CD14-positive monocyte (primary cell): ENCODE measurements at regions not wholly inside any gene's neighbourhood (a gene's known extent, or its start where the extent isn't known, plus 50 kb on each side); places are given as distances from the start of the nearest gene placed in this dataset.

Experiments
- DNase-seq, 3 donors: peaks; one replicate each; pipeline ENCODE4 v3.0.0-alpha.2; 2011 to 2022
- H2AFZ ChIP-seq: 2 replicates; pipeline ENCODE4 v1.6.0; 2012; ENCODE audit warnings: mild to moderate bottlenecking, low read depth, low read length, inconsistent platforms; ENCODE audit not compliant: insufficient read depth, poor library complexity, severe bottlenecking
- H3K27ac ChIP-seq, 2 donors: 1 replicate in 1 of 2; 2 replicates in 1 of 2; pipeline ENCODE4 v1.5.1; 2012 to 2013; ENCODE audit warnings: low read length in 2 of 2, control low read depth in 1 of 2, inconsistent platforms in 1 of 2, low read depth in 1 of 2, mild to moderate bottlenecking in 1 of 2
- H3K27me3 ChIP-seq, 2 donors: one replicate each; pipeline versions ENCODE4 v1.6.0 to v1.6.1; 2011 to 2013; ENCODE audit warnings: low read length in 2 of 2; ENCODE audit not compliant: control insufficient read depth in 2 of 2, insufficient read depth in 2 of 2
- H3K36me3 ChIP-seq, 2 donors: replicated peaks in 1 of 2; 1 replicate in 1 of 2; 2 replicates in 1 of 2; pipeline versions ENCODE4 v1.5.1 to v1.6.1; 2012 to 2013; ENCODE audit warnings: low read length in 2 of 2, control low read depth in 1 of 2, inconsistent platforms in 1 of 2, mild to moderate bottlenecking in 1 of 2; ENCODE audit not compliant: insufficient read depth in 2 of 2, control insufficient read depth in 1 of 2
- H3K4me1 ChIP-seq, 2 donors: 1 replicate in 1 of 2; 2 replicates in 1 of 2; pipeline versions ENCODE4 v1.5.1 to v1.6.1; 2012 to 2013; ENCODE audit warnings: low read length in 2 of 2, control low read depth in 1 of 2, inconsistent platforms in 1 of 2, mild to moderate bottlenecking in 1 of 2, moderate library complexity in 1 of 2; ENCODE audit not compliant: insufficient read depth in 2 of 2, control insufficient read depth in 1 of 2
- H3K4me2 ChIP-seq: replicated peaks from 2 replicates; pipeline ENCODE3; 2012; ENCODE audit warnings: low read length, moderate library complexity, mild to moderate bottlenecking; ENCODE audit not compliant: poor library complexity, severe bottlenecking; ENCODE audit errors: extremely low read depth
- H3K4me3 ChIP-seq, 3 experiments: fragments of 200-600 bp in 1 of 3; sonication (generic) in 1 of 3; replicated peaks in 1 of 3; 1 replicate in 2 of 3; 2 replicates in 1 of 3; pipeline ENCODE4 v1.5.1; 2011 to 2013; ENCODE audit warnings: low read length in 3 of 3, mild to moderate bottlenecking in 3 of 3, control low read depth in 2 of 3, low read depth in 2 of 3, inconsistent platforms in 1 of 3, moderate library complexity in 1 of 3
- H3K79me2 ChIP-seq: 2 replicates; pipeline ENCODE4 v1.6.0; 2012; ENCODE audit warnings: mild to moderate bottlenecking, control low read depth, inconsistent platforms, low read length, moderate library complexity; ENCODE audit not compliant: insufficient read depth
- H3K9ac ChIP-seq: 2 replicates; pipeline ENCODE4 v1.6.0; 2017; ENCODE audit warnings: low read length, mild to moderate bottlenecking; ENCODE audit not compliant: insufficient read depth, poor library complexity, severe bottlenecking
- H3K9me3 ChIP-seq, 2 donors: replicated peaks in 1 of 2; 1 replicate in 1 of 2; 2 replicates in 1 of 2; pipeline versions ENCODE4 v1.5.1 to v1.6.1; 2012 to 2013; ENCODE audit warnings: low read length in 2 of 2, control low read depth in 1 of 2; ENCODE audit not compliant: control insufficient read depth in 1 of 2, insufficient read depth in 1 of 2
- H4K20me1 ChIP-seq: 2 replicates; pipeline ENCODE4 v1.6.0; 2012; ENCODE audit warnings: mild to moderate bottlenecking, low read length, control low read depth, moderate library complexity; ENCODE audit not compliant: insufficient read depth
- H3K27ac Mint-ChIP-seq, 7 donors: one replicate each; pipeline ENCODE4 v1.8.0; 2020; ENCODE audit warnings: mild to moderate bottlenecking in 7 of 7, mixed read lengths in 7 of 7, moderate library complexity in 6 of 7, inconsistent platforms in 2 of 7
- H3K27me3 Mint-ChIP-seq, 3 donors: one replicate each; pipeline ENCODE4 v1.8.0; 2021 to 2022; ENCODE audit warnings: low read depth in 3 of 3, mild to moderate bottlenecking in 3 of 3, mixed read lengths in 3 of 3, moderate library complexity in 3 of 3, inconsistent platforms in 1 of 3
- H3K36me3 Mint-ChIP-seq, 2 donors: one replicate each; pipeline ENCODE4 v1.8.0; 2020; ENCODE audit warnings: mixed read lengths in 2 of 2, inconsistent platforms in 1 of 2, mild to moderate bottlenecking in 1 of 2
- H3K4me1 Mint-ChIP-seq: one replicate; pipeline ENCODE4 v1.8.0; 2020; ENCODE audit warnings: mild to moderate bottlenecking, mixed read lengths
- H3K4me3 Mint-ChIP-seq, 2 donors: one replicate each; pipeline ENCODE4 v1.8.0; 2020; ENCODE audit warnings: mild to moderate bottlenecking in 2 of 2, mixed read lengths in 2 of 2, moderate library complexity in 1 of 2
- H3K9me3 Mint-ChIP-seq, 7 donors: one replicate each; pipeline ENCODE4 v1.8.0; 2020 to 2022; ENCODE audit warnings: mixed read lengths in 7 of 7, mild to moderate bottlenecking in 6 of 7, moderate library complexity in 6 of 7, inconsistent platforms in 2 of 7
- WGBS: methylation state at CpG from one replicate; pipeline ENCODE4 v1.1.5; 2013; ENCODE audit warnings: missing lambda C conversion rate; ENCODE audit not compliant: insufficient coverage; 5-methylcytosine and 5-hydroxymethylcytosine counted together
- intact Hi-C, 2 donors: fragments of 100-400 bp; cut with micrococcal nuclease; formaldehyde crosslinking; loops; one replicate each; pipeline versions ENCODE4 v1.15.0 to v1.15.1; 2023
- TF ChIP-seq, protein P1 (sequence below): fragments of 200-600 bp; IDR thresholded peaks from one replicate; pipeline ENCODE4 v1.8.0; 2022; ENCODE audit warnings: antibody characterized with exemption, mild to moderate bottlenecking

DNA sequence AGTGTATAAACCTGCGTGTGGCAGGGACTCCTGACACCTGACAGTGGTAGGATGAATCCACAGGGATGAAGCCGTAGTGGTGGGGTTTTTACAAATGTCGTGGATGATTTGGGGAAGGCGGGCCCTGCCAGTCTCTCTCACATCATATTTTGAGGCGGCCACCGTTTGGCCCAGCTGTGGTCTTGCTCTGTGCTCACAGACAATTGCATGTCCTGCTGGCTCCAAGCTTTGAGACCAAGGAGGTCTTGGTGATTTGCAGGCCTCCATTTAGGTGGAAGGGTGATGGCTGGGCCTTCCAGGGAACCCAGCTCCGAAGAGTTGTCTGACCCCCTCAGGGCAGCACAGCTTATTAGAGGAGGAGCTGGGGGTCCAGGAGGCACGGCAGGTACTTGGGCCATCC lies 151.1 kb upstream of the SHH start:
- peaks cover 0 to 5% (median 1%) of the 10 kb centered on the region in 7 donors for H3K9me3 Mint-ChIP-seq
- H3K4me3 ChIP-seq, result no peak overlapping the region
- no peak overlapping the region for H3K4me3 Mint-ChIP-seq
- no peak overlapping the region for H3K27ac ChIP-seq
- H3K4me1 Mint-ChIP-seq, result no peaks in the 10 kb centered on the region
- no peaks in the 10 kb centered on the region for H3K79me2 ChIP-seq
- intact Hi-C loops, result no loop called here
- H3K4me2 ChIP-seq, result no peak overlapping the region
- H3K36me3 Mint-ChIP-seq, result no peaks in the 10 kb centered on the region
- TF ChIP-seq, protein P1, sequence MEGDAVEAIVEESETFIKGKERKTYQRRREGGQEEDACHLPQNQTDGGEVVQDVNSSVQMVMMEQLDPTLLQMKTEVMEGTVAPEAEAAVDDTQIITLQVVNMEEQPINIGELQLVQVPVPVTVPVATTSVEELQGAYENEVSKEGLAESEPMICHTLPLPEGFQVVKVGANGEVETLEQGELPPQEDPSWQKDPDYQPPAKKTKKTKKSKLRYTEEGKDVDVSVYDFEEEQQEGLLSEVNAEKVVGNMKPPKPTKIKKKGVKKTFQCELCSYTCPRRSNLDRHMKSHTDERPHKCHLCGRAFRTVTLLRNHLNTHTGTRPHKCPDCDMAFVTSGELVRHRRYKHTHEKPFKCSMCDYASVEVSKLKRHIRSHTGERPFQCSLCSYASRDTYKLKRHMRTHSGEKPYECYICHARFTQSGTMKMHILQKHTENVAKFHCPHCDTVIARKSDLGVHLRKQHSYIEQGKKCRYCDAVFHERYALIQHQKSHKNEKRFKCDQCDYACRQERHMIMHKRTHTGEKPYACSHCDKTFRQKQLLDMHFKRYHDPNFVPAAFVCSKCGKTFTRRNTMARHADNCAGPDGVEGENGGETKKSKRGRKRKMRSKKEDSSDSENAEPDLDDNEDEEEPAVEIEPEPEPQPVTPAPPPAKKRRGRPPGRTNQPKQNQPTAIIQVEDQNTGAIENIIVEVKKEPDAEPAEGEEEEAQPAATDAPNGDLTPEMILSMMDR, result no peak
- no peak overlapping the region for H3K9ac ChIP-seq
- DNase-seq, result no peak
- H3K27me3 ChIP-seq, result no peaks in the 10 kb centered on the region
- no peaks in the 10 kb centered on the region for H3K36me3 ChIP-seq
- no peaks in the 10 kb centered on the region for H4K20me1 ChIP-seq
- no peaks in the 10 kb centered on the region for H3K4me1 ChIP-seq
- no peak overlapping the region for H2AFZ ChIP-seq
- peaks cover 2 to 6% (median 5%) of the 10 kb centered on the region in 3 donors for H3K27me3 Mint-ChIP-seq
- WGBS, result 87% methylated on average over 5 of the region's 8 CpGs
- no peak overlapping the region for H3K27ac Mint-ChIP-seq
- no peaks in the 10 kb centered on the region for H3K9me3 ChIP-seq

DNA sequence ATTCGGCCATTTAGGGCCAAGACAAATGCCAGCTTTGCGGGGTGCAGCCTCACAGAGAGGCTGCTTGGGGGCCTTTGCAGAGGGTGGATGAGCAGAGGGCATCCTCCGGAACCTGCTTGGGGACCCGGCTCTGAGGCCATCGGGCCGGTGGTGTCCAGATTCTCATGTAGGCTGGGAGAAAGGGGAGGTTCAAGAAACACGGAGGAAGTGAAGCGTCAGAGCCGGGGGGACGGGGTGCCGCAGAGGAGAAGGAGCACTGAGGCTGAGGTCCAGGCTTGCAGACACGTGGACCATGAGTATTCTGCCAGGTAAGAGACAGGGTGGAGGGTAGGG lies 150.7 kb upstream of the SHH start:
- Histone ChIP-seq H3K27me3 (no peaks in the 10 kb centered on the region), H3K4me2 (no peak overlapping the region), H3K36me3 (no peaks in the 10 kb centered on the region), H3K4me1 (no peaks in the 10 kb centered on the region), H4K20me1 (no peaks in the 10 kb centered on the region), H3K9me3 (no peaks in the 10 kb centered on the region), H3K4me3 (no peak overlapping the region), H2AFZ (no peak overlapping the region), H3K79me2 (no peaks in the 10 kb centered on the region), H3K9ac (no peak overlapping the region), H3K27ac (no peak overlapping the region)
- Mint-ChIP-seq H3K9me3 (peaks cover 0 to 5% (median 0%) of the 10 kb centered on the region in 7 donors), H3K36me3 (no peaks in the 10 kb centered on the region), H3K4me1 (no peaks in the 10 kb centered on the region), H3K27me3 (peaks cover 2 to 6% (median 5%) of the 10 kb centered on the region in 3 donors), H3K27ac (no peak overlapping the region), H3K4me3 (no peak overlapping the region)
- 96% methylated on average over 11 of the region's 12 CpGs for WGBS
- no peak for DNase-seq
- TF ChIP-seq, protein P1, result no peak
- intact Hi-C loops, result no loop called here
